ENCODE measurements at regions not wholly inside any gene's neighbourhood (a gene's known extent, or its start where the extent isn't known, plus 50 kb on each side); places are given as distances from the start of the nearest gene placed in this dataset.

GRCh38 chr22:48228468-48228867 lies 1466.0 kb downstream of the TBC1D22A start:
- TF ChIP-seq CTCF (conservative IDR thresholded peaks at IDR 0.05), result no peak
- no peak overlapping the region for H3K27ac ChIP-seq

- TF ChIP-seq CTCF (conservative IDR thresholded peaks at IDR 0.05), result no peak
Observed at GRCh38 chr22:48227341-48228018, 1465.0 kb downstream of the TBC1D22A start.

GRCh38 chr22:48226026-48227013 lies 1463.9 kb downstream of the TBC1D22A start:
- no peak for TF ChIP-seq CTCF (conservative IDR thresholded peaks at IDR 0.05)
- H3K27ac ChIP-seq, result no peak overlapping the region

More at GRCh38 chr22:48227341-48228018, 1465.0 kb downstream of the TBC1D22A start:
- no peak overlapping the region for H3K27ac ChIP-seq

- peak overlapping the region; percentile 44 for H3K27ac ChIP-seq
- no peak for TF ChIP-seq CTCF (conservative IDR thresholded peaks at IDR 0.05)
Observed at GRCh38 chr22:48224332-48224731, 1461.9 kb downstream of the TBC1D22A start.

GRCh38 chr22:48223488-48224190 lies 1461.2 kb downstream of the TBC1D22A start:
- no peak for TF ChIP-seq CTCF (conservative IDR thresholded peaks at IDR 0.05)
- peak overlapping the region; percentile 44 for H3K27ac ChIP-seq

GRCh38 chr22:48222742-48223487 lies 1460.5 kb downstream of the TBC1D22A start:
- H3K27ac ChIP-seq, result peak overlapping the region; percentile 44; the same call in 1 of the 2 replicates
- TF ChIP-seq CTCF (conservative IDR thresholded peaks at IDR 0.05), result no peak

All from VCaP (cell line).